Activated gamma-delta T cell treated with Interleukin-2 at 50 U/mL for 16 hours (primary cell): ENCODE measurements at regions not wholly inside any gene's neighbourhood (a gene's known extent, or its start where the extent isn't known, plus 50 kb on each side); places are given as distances from the start of the nearest gene placed in this dataset.

Experiments used
- DNase-seq: peaks from one replicate; pipeline ENCODE4 v3.0.0-alpha.2; 2020

DNA sequence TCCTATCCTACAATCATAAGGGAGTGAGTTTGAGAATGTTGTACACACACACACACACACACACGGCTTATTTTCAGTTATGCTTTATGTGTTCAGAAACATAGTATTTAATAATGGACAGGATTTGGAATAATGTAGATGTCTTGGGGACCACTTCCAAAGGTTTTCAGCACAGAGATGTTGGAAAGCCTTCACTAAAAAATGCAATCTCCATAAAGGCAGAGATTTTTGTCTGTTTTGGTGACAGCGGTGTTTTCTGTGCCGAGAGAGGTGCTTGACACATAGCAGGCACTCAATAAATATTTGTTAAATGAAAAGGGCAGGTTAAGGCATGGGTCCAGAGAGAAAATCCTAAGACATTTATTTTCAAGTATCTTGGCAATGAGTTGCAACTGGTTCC is 428.2 kb upstream of the RGMA start:
- DNase-seq = no peak

- DNase-seq = no peak
Measured at GRCh38 chr15:93515256-93516051, 426.4 kb upstream of the RGMA start.

DNA sequence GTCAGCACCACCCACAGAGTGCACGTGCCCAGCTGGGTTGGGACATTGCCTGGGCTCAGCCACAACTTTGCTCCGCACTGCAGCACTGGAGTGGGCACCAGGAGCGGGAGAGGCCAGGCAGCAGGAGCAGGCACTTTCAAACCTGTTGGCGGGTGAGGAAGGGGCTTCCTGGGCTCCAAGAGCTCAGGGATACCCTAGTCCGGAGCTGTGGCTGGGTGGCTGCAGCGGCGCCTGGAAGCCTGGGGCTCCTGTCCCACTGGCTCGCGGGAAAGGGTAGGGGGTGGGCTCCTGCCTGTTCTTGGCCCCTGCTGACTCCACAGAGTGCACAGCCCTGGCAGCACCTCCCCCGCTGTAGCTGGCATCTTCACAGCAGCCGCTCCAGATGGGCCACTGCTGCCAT is 417.6 kb upstream of the RGMA start:
- no peak for DNase-seq

- no peak for DNase-seq
Measured at GRCh38 chr15:93505506-93505905, 416.5 kb upstream of the RGMA start.

GRCh38 chr15:93501946-93502345 is 412.9 kb upstream of the RGMA start:
- no peak for DNase-seq

- no peak for DNase-seq
Measured at GRCh38 chr15:93500155-93500554, 411.1 kb upstream of the RGMA start.

DNA sequence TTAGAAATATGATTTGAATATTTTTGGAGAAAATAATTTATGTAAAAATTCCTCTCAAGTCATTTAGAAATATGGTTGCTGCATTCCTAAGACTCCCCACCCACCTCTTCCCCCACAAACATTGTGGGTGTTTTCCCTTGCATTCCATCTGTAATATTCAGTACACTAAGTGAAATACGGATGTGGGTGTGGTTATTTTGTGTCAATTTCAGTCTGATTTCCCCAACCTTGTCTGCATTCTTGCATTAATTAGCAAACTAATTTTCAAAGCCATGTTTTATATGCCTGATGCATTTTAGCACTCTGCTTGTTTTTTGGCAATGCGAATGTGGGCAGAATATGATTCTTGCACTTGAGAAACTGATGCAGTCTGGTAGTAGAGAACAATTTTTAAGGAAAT is 408.3 kb upstream of the RGMA start:
- no peak for DNase-seq

- no peak for DNase-seq
Measured at GRCh38 chr15:93496888-93497287, 407.9 kb upstream of the RGMA start.

GRCh38 chr15:93495799-93496637 is 407.0 kb upstream of the RGMA start:
- DNase-seq = no peak

DNA sequence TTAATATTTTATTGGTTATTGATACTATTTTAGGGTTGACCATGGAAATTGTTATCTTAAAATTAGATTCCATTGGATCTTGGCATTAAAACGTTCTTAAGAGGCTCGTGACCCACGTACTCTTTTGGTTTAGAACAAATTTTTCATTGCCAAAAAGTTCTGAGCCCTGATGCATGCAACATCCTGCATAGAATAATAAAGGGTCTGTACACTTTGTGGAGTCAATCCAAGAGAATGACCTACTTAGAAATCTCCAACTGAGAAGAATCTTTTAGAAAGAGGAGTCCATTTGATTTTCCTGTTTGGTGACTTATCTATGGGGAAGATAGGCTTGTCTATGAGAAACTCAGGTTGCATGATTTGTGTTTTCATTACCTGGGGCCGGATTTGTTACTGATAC is 404.2 kb upstream of the RGMA start:
- DNase-seq = no peak

DNA sequence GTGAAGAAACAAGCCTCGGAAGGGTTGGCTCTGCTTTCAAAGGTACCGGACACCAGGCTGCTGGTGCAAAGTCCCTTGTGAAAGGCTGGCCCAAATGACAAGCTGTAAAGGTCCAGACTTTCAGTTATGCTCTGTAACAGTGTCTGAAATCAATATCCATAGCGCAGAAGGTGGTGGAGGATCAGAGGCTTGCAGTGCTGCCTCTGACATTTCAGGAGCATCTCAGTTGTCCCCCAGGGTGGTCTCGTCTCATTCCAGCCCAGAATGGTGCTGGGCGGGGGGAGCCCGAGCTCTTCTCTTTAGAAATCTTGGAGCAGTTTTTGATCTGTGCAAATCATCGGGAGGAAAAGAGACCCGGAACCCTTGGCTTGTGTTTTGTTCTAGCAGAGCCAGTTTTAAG is 402.3 kb upstream of the RGMA start:
- DNase-seq = no peak

DNA sequence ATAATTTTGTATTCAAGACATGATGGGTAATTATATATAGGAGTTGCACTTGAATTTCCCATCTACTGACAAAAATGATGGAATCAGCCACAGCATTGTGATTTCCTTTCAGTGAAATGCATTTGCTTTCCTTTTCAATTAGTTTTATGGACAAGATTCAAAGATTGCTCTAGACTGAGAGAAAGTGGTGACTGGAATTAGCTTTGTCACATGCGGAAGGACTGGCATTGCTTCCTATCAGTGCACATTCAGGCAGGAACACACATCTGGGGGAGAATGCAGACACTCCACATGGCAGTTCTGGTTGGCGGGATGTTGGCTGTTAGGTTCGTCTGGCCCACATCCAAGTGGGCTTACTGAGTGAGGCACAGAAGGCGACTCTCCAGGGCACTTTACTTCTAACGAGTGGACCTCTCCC is 399.3 kb upstream of the RGMA start:
- DNase-seq = no peak

GRCh38 chr15:93486407-93487117 is 397.6 kb upstream of the RGMA start:
- DNase-seq = no peak

- no peak for DNase-seq
Measured at GRCh38 chr15:93485438-93486327, 396.7 kb upstream of the RGMA start.

GRCh38 chr15:93483923-93484322 is 394.9 kb upstream of the RGMA start:
- no peak for DNase-seq

GRCh38 chr15:93482731-93483130 is 393.7 kb upstream of the RGMA start:
- no peak for DNase-seq

DNA sequence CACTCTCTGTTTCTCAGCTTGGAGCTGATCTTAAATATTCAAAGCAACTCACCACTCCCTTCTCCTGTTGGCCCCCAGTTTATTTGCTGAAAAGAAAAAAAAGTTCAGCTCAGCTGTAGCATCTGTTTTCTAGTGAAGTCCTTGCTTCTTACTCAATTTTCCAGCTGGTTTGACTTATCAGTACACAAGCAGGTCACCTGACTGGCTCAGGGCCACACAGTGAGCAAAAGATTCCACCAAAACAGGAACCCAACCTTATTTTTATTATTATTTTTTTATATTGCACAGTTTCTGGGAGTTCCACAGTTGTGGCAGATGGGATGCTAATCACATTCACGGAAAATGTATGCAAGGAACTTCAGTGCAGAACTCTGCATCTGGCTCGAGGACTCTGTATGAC is 390.7 kb upstream of the RGMA start:
- no peak for DNase-seq

DNA sequence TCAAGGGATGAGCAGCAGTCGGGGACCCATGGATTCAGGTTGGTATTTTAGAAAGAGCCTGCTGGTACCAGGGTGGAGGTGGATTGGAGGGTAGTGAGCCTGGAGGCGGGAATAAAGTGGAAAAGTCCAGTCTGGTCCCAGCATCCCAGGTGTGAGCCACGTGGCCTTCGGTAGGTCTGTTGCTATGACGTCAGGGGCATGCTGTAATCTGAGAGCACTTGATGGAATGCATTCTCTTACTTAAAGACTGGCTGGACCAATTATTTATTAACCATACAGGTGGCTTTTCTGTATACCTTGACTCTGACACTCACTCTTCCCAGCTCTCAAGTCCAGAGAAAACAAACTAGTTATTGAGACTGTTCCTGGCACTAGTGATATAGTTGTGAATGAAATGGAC is 389.9 kb upstream of the RGMA start:
- DNase-seq = no peak

DNA sequence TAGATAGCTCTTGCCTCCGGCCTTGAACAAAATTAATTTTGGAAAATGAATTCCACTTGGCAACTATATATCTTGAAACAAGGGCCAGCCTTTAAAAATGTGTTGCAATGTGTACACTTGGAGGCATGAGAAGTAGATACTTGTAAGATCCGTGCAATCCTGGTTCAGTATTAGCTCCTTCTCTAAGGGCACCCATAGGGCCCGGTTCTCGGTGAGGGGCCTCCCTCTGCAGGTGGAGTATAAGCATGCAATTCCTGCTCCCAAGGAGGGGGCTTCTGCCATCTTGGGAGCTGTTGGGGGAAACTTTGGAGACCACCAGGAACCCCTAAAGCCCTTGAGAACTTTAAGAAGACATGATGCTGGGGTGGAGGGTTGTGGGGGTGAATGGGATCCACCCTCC is 388.7 kb upstream of the RGMA start:
- no peak for DNase-seq

DNA sequence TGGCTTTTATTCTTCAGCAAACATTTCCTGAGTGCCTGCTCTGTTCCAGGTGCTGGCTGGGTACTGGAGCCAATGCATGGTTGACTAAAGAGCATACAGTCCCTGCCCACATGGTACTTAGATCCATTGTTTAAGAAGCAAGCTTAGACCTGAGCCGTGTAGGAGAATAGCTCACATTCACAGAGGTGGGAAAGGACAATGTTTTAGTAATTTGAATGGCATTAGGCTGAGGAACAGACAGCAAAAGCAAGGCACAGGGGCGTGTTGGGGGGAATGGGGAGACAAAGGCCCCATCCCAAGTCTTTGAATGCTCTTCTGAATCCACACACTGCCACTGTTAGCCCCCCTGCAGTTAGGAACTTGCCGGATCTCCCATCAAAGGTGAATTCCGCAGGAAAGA is 388.2 kb upstream of the RGMA start:
- no peak for DNase-seq

DNA sequence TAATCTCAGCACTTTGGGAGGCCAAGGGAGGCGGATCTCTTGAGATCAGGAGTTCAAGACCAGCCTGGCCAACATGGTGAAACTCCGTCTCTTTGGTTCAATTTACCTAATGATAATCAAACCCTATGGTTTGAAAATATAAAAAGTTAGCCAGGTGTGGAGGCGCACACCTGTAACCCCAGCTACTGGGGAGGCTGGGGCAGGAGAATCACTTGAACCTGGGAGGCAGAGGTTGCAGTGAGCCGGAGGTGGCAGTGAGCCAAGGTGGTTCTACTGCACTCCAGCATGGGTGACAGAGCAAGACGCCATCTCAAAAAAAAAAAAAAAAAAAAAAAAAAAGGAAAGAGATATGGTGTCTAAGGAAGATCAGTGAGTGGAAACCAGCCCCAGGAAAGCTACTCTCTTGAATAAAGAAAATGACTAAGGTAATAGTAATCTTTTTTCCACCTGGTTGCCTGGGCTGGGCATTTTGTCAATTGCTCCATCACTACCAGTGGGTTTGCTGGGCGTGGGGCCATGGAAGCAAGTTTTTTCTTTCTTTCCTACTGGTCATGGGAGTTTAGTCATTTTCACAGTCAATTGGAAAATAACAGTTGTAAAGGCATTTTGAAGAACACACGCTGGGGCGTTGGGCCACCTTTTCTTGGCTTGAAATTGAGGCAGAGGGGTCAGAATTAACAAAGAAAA is 387.6 kb upstream of the RGMA start:
- DNase-seq = no peak

DNA sequence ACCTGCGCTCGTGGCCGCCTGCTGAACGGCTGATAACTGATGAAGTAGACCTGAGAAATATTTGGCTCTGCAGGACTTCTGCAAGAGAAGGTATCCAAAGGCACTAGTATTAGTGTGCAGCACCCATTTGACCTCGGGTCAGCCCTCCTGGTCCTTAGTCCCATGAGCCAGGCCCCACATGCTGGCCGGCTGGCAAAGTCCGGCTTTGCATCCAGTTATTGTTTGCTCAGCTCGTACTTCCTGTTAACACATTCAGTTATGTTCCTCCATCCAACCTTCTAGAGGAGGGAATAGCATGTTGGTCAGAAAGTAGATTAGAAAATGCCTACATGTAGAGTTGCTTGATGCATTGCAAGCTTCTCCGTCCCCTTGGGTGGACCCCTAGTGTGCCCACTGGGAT is 385.7 kb upstream of the RGMA start:
- no peak for DNase-seq
